ENCODE measurements at regions not wholly inside any gene's neighbourhood (a gene's known extent, or its start where the extent isn't known, plus 50 kb on each side); places are given as distances from the start of the nearest gene placed in this dataset.
"Not testable (repeated sequence)": the region's sequence is repeated elsewhere in the genome, so short reads cannot be mapped to it uniquely, and the experiment has no call there.

DNA sequence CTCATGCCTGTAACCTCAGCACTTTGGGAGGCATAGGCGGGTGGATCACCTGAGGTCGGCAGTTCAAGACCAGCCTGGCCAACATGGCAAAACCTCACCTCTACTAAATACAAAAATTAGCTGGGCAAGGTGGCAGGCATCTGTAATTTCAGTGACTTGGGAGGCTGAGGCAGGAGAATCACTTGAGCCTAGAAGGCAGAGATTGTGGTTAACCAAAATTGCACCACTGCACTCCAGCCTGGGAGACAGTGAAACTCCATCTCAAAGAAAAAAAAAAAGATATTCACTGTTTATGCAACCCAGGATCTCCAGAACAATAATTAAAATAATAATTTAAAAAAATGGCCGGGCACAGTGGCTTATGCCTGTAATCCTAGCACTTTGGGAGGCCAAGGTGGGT is 247.5 kb downstream of the LIPI start:
- TF ChIP-seq, protein P1, sequence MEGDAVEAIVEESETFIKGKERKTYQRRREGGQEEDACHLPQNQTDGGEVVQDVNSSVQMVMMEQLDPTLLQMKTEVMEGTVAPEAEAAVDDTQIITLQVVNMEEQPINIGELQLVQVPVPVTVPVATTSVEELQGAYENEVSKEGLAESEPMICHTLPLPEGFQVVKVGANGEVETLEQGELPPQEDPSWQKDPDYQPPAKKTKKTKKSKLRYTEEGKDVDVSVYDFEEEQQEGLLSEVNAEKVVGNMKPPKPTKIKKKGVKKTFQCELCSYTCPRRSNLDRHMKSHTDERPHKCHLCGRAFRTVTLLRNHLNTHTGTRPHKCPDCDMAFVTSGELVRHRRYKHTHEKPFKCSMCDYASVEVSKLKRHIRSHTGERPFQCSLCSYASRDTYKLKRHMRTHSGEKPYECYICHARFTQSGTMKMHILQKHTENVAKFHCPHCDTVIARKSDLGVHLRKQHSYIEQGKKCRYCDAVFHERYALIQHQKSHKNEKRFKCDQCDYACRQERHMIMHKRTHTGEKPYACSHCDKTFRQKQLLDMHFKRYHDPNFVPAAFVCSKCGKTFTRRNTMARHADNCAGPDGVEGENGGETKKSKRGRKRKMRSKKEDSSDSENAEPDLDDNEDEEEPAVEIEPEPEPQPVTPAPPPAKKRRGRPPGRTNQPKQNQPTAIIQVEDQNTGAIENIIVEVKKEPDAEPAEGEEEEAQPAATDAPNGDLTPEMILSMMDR (IDR thresholded peaks at IDR 0.05 in 8 of 11, conservative IDR thresholded peaks at IDR 0.05 in 3 of 11), result not testable (repeated sequence)
- not testable (repeated sequence) for TF ChIP-seq POLR2A (IDR thresholded peaks at IDR 0.05)
